Activated B cell treated with CpG ODN at 0.5 μM for 24 hours (primary cell): ENCODE measurements at regions not wholly inside any gene's neighbourhood (a gene's known extent, or its start where the extent isn't known, plus 50 kb on each side); places are given as distances from the start of the nearest gene placed in this dataset.
"Not testable (repeated sequence)": the region's sequence is repeated elsewhere in the genome, so short reads cannot be mapped to it uniquely, and the experiment has no call there.

Experiments used
- ATAC-seq: fragments of 200-7000 bp; cut with Tn5 transposase; one replicate; pipeline ENCODE4 v1.10.0; 2021; ENCODE audit warnings: low read depth, mild to moderate bottlenecking, moderate library complexity
- CTCF ChIA-PET: fragments of 350-600 bp; sonication (Branson Sonifier 250); formaldehyde crosslinking; loops from one replicate; lab custom pipeline; 2021; ENCODE audit warnings: antibody characterized with exemption; lab: Charles Lee
- POLR2A ChIA-PET: fragments of 350-600 bp; sonication (Branson Sonifier 250); formaldehyde crosslinking; loops from one replicate; lab custom pipeline; 2021; ENCODE audit warnings: antibody characterized with exemption; lab: Charles Lee
- DNase-seq: peaks from one replicate; pipeline ENCODE4 v3.0.0; 2022
- H3K27ac Mint-ChIP-seq: one replicate; pipeline ENCODE4 v1.8.0; 2020; ENCODE audit warnings: mixed read lengths
- H3K27me3 Mint-ChIP-seq: one replicate; pipeline ENCODE4 v1.8.0; 2021; ENCODE audit warnings: mixed read lengths
- H3K36me3 Mint-ChIP-seq: one replicate; pipeline ENCODE4 v1.8.0; 2021; ENCODE audit warnings: low read depth, mixed read lengths
- H3K4me1 Mint-ChIP-seq: one replicate; pipeline ENCODE4 v1.8.0; 2021; ENCODE audit warnings: mixed read lengths
- H3K4me3 Mint-ChIP-seq: one replicate; pipeline ENCODE4 v1.8.0; 2020; ENCODE audit warnings: mild to moderate bottlenecking, mixed read lengths
- H3K9me3 Mint-ChIP-seq: one replicate; pipeline ENCODE4 v1.8.0; 2020; ENCODE audit warnings: mixed read lengths
- intact Hi-C: fragments of 100-400 bp; cut with micrococcal nuclease; formaldehyde crosslinking; loops from one replicate; pipeline ENCODE4 v1.15.1; 2024
- TF ChIP-seq, protein P1 (sequence below): fragments of 200-600 bp; IDR thresholded peaks from one replicate; pipeline ENCODE4 v1.8.0; 2022; ENCODE audit warnings: antibody characterized with exemption, mild to moderate bottlenecking

DNA sequence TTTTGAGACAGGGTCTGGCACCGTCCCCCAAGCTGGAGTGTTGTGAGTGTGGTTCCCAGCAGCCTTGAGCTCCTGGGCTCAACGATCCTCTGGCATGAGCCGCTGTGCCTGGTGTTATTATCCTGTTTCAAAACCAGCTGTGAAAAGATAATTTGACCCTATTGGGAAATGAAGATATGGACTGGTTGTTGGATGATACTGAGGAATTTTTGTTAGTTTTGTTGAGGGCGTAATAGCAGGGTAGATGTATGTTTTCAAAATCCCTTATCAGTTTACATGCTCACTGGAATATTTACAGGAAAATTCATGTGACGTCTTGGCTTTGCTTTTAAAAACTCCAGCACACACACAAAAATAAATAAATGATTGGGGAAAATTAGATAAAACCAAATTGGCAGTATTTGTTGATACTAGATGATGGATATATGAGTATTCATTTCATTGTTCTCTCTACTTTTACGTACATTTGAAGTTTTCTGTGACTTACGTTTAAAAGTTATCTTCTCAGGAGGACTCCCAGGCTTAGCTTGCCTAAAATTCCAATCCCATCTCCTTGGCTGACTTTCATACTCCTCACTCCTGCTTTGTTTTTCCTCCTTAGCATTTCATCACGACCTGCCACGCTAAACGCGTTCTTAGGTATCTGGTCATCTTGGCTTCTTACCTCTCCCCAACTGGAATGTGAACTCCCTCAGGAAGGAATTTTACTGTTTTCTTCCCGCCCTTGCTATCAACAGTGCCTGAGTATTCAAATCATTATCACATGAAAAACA lies 56.8 kb upstream of the TFRC start:
- Mint-ChIP-seq H3K27me3 (no peaks in the 10 kb centered on the region), H3K4me1 (peaks cover 29% of the 10 kb centered on the region), H3K27ac (no peak overlapping the region), H3K9me3 (no peaks in the 10 kb centered on the region), H3K4me3 (no peak overlapping the region), H3K36me3 (no peaks in the 10 kb centered on the region)
- DNase-seq (no peak), ATAC-seq (no peak)
- CTCF ChIA-PET, result no interaction called here
- POLR2A ChIA-PET, result interaction anchor here (0.9 to 1.2 kb wide), 2 partner anchors 11 to 15 kb away, joined by 3 to 8 read pairs; no protein-coding TSS in a partner anchor
- TF ChIP-seq, protein P1, sequence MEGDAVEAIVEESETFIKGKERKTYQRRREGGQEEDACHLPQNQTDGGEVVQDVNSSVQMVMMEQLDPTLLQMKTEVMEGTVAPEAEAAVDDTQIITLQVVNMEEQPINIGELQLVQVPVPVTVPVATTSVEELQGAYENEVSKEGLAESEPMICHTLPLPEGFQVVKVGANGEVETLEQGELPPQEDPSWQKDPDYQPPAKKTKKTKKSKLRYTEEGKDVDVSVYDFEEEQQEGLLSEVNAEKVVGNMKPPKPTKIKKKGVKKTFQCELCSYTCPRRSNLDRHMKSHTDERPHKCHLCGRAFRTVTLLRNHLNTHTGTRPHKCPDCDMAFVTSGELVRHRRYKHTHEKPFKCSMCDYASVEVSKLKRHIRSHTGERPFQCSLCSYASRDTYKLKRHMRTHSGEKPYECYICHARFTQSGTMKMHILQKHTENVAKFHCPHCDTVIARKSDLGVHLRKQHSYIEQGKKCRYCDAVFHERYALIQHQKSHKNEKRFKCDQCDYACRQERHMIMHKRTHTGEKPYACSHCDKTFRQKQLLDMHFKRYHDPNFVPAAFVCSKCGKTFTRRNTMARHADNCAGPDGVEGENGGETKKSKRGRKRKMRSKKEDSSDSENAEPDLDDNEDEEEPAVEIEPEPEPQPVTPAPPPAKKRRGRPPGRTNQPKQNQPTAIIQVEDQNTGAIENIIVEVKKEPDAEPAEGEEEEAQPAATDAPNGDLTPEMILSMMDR, result no peak
- intact Hi-C loops, result no loop called here

DNA sequence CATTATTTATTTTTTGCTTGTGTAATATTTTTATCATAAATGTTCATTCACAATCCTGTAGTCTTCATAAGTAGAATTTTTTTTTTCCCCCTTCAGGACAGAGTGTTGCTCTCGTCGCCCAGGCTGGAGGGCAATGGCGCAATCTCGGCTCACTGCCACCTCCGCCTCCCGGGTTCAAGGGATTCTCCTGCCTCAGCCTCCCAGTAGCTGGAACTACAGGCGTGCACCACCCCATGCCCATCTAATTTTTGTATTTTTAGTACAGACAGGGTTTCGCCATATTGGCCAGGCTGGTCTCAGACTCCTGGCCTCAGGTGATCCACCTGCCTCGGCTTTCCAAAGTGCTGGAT lies 54.7 kb upstream of the TFRC start:
- CTCF ChIA-PET, POLR2A ChIA-PET, H3K4me3 Mint-ChIP-seq, DNase-seq, H3K27ac Mint-ChIP-seq, ATAC-seq, intact Hi-C loops, H3K36me3 Mint-ChIP-seq, H3K9me3 Mint-ChIP-seq, H3K27me3 Mint-ChIP-seq: not testable (repeated sequence)
- peaks cover 17% of the 10 kb centered on the region for H3K4me1 Mint-ChIP-seq

DNA sequence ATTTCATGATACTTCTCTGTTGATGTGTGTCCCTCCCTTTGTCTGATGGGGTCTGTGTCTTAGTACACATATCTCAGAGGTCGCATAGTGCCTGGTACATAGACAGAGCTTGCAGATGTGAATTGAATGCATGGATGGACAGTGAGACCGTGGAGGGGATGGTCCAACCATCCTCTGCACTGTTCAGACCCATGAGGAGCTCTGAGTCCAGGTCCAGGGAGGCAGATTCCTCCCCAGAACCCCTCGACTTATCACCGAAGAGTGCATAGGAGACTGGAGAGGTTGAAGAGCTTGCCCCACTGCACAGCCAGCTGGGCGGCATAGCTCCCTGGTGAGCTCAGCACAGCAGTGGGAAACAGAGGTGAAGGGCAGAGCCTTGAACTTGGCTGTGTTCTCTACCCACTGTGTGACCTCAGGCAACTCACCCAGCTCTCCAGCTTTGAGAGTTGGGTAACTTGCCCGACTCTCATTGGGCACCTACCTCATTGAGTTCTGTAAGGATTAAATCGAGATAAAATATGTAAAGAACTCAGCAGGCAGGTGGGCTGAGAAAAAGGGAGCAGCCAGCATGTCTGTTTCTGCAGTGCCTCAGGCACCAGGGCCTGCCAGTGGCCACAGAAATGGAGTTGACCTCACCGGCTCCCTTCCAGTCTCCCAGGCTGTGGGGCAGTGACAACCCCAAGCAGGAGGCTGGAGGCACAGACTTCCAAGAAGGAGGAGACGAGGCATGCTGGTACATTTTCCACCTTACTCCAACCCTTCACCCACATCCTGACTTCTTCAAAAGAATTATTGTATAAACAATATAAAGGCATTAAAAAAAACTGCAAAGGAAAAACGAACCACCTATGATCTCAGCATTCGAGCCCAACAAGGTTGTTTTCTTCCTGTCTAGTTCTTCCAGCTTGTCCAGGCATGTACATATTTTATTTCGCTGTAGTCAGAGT lies 54.1 kb upstream of the TFRC start:
- Mint-ChIP-seq H3K9me3 (no peaks in the 10 kb centered on the region), H3K36me3 (no peaks in the 10 kb centered on the region), H3K4me1 (peaks cover 11% of the 10 kb centered on the region), H3K27me3 (no peaks in the 10 kb centered on the region), H3K27ac (no peak overlapping the region), H3K4me3 (no peak overlapping the region)
- intact Hi-C loops, result no loop called here
- ChIA-PET POLR2A (no interaction called here), CTCF (no interaction called here)
- TF ChIP-seq, protein P1, result no peak
- ATAC-seq, result no peak
- DNase-seq, result no peak

DNA sequence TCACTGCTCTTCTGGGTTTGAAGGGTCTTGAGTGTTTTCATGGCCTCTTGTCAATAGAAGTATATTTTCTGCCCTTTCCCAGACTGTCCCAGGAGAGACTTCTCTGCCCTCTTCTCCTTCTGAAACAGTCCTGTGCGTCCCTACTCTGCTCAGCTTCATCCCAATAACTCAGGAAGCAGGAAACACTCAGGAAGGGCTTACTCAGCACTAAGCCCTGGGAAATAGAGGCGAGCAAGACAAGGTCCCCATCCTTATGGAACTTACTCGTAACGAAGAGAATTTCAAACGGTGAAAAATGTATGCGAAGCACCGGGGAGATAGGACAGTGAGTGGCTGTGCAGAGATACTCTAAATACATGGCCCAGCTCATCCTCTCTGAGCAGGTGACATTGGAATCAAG lies 52.8 kb upstream of the TFRC start:
- H3K4me3 Mint-ChIP-seq, result no peak overlapping the region
- no peaks in the 10 kb centered on the region for H3K27me3 Mint-ChIP-seq
- H3K9me3 Mint-ChIP-seq, result no peaks in the 10 kb centered on the region
- intact Hi-C loops, result no loop called here
- H3K4me1 Mint-ChIP-seq, result no peaks in the 10 kb centered on the region
- no peaks in the 10 kb centered on the region for H3K36me3 Mint-ChIP-seq
- DNase-seq, result no peak
- no peak for ATAC-seq
- ChIA-PET CTCF (no interaction called here), POLR2A (interaction anchor here (1.0 kb wide), 1 partner anchor 23 kb away, joined by 5 read pairs; no protein-coding TSS in a partner anchor)
- TF ChIP-seq, protein P1, result no peak
- H3K27ac Mint-ChIP-seq, result no peak overlapping the region

DNA sequence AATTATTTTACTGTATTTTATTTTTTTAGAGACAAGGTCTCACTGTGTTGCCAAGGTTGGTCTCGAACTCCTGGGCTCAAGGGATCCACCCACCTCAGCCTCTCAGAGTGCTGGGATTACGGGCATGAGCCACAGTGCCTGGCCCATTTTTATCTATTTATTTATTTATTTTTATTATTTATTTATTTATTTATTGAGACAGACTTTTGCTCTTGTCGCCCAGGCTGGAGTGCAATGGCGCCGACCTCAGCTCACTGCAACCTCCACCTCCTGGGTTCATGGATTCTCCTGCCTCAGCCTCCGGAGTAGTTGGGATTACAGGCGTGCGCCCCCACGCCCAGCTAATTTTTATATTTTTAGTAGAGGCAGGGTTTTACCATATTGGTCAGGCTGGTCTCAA lies 52.0 kb upstream of the TFRC start:
- ATAC-seq, DNase-seq, H3K36me3 Mint-ChIP-seq, H3K27ac Mint-ChIP-seq, H3K4me3 Mint-ChIP-seq, H3K9me3 Mint-ChIP-seq, intact Hi-C loops, CTCF ChIA-PET, H3K4me1 Mint-ChIP-seq, H3K27me3 Mint-ChIP-seq: not testable (repeated sequence)
- POLR2A ChIA-PET, result interaction anchor here (0.6 to 1.0 kb wide), 3 partner anchors 22 to 79 kb away, joined by 4 to 5 read pairs (median 4); no protein-coding TSS in a partner anchor

DNA sequence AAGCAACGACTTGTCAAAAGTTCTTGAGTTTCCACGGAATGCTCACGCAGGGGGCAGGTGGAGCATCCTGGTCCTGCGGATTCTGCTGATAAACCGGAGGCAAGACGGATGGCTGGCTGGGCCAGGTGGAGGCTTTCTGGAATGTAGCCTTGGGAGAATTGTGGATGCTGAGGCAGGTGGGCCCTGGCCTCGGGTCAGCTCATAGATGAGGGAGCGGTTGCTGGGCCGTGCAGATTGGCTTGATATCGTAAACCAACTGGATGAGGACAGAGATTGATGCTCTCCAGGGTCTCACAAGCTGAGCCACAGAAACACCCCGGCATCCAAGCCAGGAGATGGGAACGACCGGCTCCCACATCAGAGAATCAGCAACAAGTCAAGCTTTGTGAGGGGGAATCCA lies 50.0 kb upstream of the TFRC start:
- Mint-ChIP-seq H3K4me3 (no peak overlapping the region), H3K27ac (no peak overlapping the region), H3K27me3 (no peaks in the 10 kb centered on the region), H3K36me3 (no peaks in the 10 kb centered on the region), H3K9me3 (no peaks in the 10 kb centered on the region), H3K4me1 (peaks cover 9% of the 10 kb centered on the region)
- no peak for ATAC-seq
- intact Hi-C loops, result no loop called here
- ChIA-PET CTCF (no interaction called here), POLR2A (no interaction called here)
- TF ChIP-seq, protein P1, result no peak
- DNase-seq, result no peak
